BE2C (cell line): ENCODE measurements at regions not wholly inside any gene's neighbourhood (a gene's known extent, or its start where the extent isn't known, plus 50 kb on each side); places are given as distances from the start of the nearest gene placed in this dataset.

Source experiments
- DNase-seq: peaks from one replicate; pipeline ENCODE4 v3.0.0-alpha.2; 2020
- H3K27me3 ChIP-seq: fragments of 250-450 bp; sonication (Bioruptor Pico); 2 replicates; pipeline ENCODE4 v1.5.1; 2020; ENCODE audit warnings: mild to moderate bottlenecking
- H3K36me3 ChIP-seq: fragments of 250-450 bp; sonication (Bioruptor Pico); 2 replicates; pipeline ENCODE4 v1.5.1; 2020; ENCODE audit warnings: mild to moderate bottlenecking
- H3K4me1 ChIP-seq: fragments of 250-450 bp; sonication (Bioruptor Pico); 2 replicates; pipeline ENCODE4 v1.5.1; 2020
- H3K4me3 ChIP-seq: 2 replicates; pipeline ENCODE4 v1.5.1; 2011; ENCODE audit warnings: low read depth, low read length
- H3K9me3 ChIP-seq: fragments of 250-450 bp; sonication (Bioruptor Pico); 2 replicates; pipeline ENCODE4 v1.5.1; 2020
- CTCF ChIP-seq: IDR thresholded peaks from 2 replicates; pipeline ENCODE4 v1.5.1; 2012; ENCODE audit warnings: mild to moderate bottlenecking, low read depth, low read length

- no peak for DNase-seq
- Histone ChIP-seq H3K4me3 (no peak overlapping the region), H3K4me1 (no peaks in the 10 kb centered on the region), H3K9me3 (no peaks in the 10 kb centered on the region), H3K27me3 (no peaks in the 10 kb centered on the region), H3K36me3 (no peaks in the 10 kb centered on the region)
- TF ChIP-seq CTCF, result no peak
These were observed 136.5 kb upstream of the KLF4 start for GRCh38 chr9:107626118-107626517.

- H3K36me3 ChIP-seq, result no peaks in the 10 kb centered on the region
- TF ChIP-seq CTCF, result no peak
- no peak for DNase-seq
- no peak overlapping the region for H3K4me3 ChIP-seq
- H3K4me1 ChIP-seq, result no peaks in the 10 kb centered on the region
- H3K27me3 ChIP-seq, result no peaks in the 10 kb centered on the region
- no peaks in the 10 kb centered on the region for H3K9me3 ChIP-seq
These were observed 135.9 kb upstream of the KLF4 start for GRCh38 chr9:107625383-107625984.

- Histone ChIP-seq H3K36me3 (no peaks in the 10 kb centered on the region), H3K4me1 (no peaks in the 10 kb centered on the region), H3K9me3 (no peaks in the 10 kb centered on the region), H3K4me3 (no peak overlapping the region), H3K27me3 (no peaks in the 10 kb centered on the region)
- TF ChIP-seq CTCF, result no peak
- DNase-seq, result no peak
These were observed 134.8 kb upstream of the KLF4 start for GRCh38 chr9:107624234-107624948.

- H3K4me1 ChIP-seq, result no peaks in the 10 kb centered on the region
- no peaks in the 10 kb centered on the region for H3K9me3 ChIP-seq
- H3K4me3 ChIP-seq, result no peak overlapping the region
- no peak for DNase-seq
- no peaks in the 10 kb centered on the region for H3K36me3 ChIP-seq
- H3K27me3 ChIP-seq, result no peaks in the 10 kb centered on the region
- TF ChIP-seq CTCF, result no peak
These were observed 131.9 kb upstream of the KLF4 start for GRCh38 chr9:107621436-107621835.

- no peaks in the 10 kb centered on the region for H3K36me3 ChIP-seq
- TF ChIP-seq CTCF, result no peak
- no peaks in the 10 kb centered on the region for H3K4me1 ChIP-seq
- no peaks in the 10 kb centered on the region for H3K27me3 ChIP-seq
- no peaks in the 10 kb centered on the region for H3K9me3 ChIP-seq
- DNase-seq, result no peak
- H3K4me3 ChIP-seq, result no peak overlapping the region
These were observed 131.2 kb upstream of the KLF4 start for GRCh38 chr9:107620801-107621200.

GRCh38 chr9:107620236-107620635, 130.7 kb upstream of the KLF4 start:
- TF ChIP-seq CTCF, result no peak

More at GRCh38 chr9:107620236-107620635, 130.7 kb upstream of the KLF4 start:
- no peaks in the 10 kb centered on the region for H3K4me1 ChIP-seq
- no peaks in the 10 kb centered on the region for H3K27me3 ChIP-seq
- H3K36me3 ChIP-seq, result no peaks in the 10 kb centered on the region
- H3K4me3 ChIP-seq, result no peak overlapping the region
- H3K9me3 ChIP-seq, result no peaks in the 10 kb centered on the region
- DNase-seq, result no peak
